GM13976 (cell line): ENCODE measurements at regions not wholly inside any gene's neighbourhood (a gene's known extent, or its start where the extent isn't known, plus 50 kb on each side); places are given as distances from the start of the nearest gene placed in this dataset.
A peak's percentile ranks its signal among the peaks of the same experiment; 100 is the strongest.

ENCODE experiments used
- DNase-seq: peaks from one replicate; pipeline ENCODE4 v3.0.0; 2012; ENCODE audit warnings: low spot score
- in situ Hi-C: fragments of 300-500 bp; cut with MboI; formaldehyde crosslinking; loops from one replicate; pipeline ENCODE4 v1.12.0; 2022; ENCODE audit warnings: low sequenced_read_pairs, mixed read lengths, inconsistent platforms; ENCODE audit not compliant: unreplicated experiment
- TF ChIP-seq, protein P1 (sequence below): IDR thresholded peaks from 2 replicates; pipeline ENCODE4 v1.5.1; 2012; ENCODE audit warnings: borderline replicate concordance, mild to moderate bottlenecking; ENCODE audit not compliant: insufficient read depth; ENCODE audit errors: extremely low read depth, missing control alignments, control extremely low read depth

DNA sequence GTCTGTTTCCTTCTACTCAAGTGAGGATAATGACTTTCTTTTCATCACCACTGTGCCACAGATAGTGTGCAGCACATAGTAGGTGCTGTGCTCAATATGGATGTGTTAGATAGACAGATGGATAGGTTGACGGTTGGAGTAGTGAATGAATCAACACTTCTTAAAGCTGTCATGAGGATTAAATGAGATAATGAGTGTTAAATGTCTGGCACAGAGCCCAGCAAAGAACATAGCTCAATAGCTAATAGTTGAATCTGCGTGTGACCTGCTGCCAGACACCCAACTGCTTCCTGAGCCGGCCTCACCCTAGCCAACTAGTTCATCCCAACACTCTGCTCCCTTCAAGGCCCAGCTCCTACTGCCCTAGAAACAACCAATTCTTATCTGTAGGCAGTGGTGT lies 67.7 kb upstream of the PJA1 start:
- in situ Hi-C loops = no loop called here
- no peak for DNase-seq

DNA sequence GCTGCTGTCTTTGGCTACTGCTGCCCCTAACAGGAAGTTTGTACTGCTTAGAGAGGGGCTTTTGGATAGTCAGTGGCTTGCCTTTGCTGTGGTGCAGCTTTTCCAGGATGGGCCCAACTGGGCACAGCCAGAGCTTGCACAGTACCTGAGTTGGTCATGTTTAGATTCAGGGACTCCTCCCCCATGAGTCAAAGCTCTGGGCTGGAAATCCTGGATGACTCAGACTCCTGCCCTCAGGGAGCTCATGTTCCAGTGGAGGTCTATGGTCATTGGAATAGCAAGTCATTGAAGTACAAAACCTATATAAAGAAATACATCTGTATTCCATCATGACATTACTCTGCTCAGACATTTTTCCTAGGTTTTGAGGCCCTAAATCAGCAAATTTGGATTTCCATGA lies 66.7 kb upstream of the PJA1 start:
- no peak for DNase-seq
- TF ChIP-seq, protein P1, sequence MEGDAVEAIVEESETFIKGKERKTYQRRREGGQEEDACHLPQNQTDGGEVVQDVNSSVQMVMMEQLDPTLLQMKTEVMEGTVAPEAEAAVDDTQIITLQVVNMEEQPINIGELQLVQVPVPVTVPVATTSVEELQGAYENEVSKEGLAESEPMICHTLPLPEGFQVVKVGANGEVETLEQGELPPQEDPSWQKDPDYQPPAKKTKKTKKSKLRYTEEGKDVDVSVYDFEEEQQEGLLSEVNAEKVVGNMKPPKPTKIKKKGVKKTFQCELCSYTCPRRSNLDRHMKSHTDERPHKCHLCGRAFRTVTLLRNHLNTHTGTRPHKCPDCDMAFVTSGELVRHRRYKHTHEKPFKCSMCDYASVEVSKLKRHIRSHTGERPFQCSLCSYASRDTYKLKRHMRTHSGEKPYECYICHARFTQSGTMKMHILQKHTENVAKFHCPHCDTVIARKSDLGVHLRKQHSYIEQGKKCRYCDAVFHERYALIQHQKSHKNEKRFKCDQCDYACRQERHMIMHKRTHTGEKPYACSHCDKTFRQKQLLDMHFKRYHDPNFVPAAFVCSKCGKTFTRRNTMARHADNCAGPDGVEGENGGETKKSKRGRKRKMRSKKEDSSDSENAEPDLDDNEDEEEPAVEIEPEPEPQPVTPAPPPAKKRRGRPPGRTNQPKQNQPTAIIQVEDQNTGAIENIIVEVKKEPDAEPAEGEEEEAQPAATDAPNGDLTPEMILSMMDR = no peak
- in situ Hi-C loops = no loop called here

More for the DNA sequence above, 67.7 kb upstream of the PJA1 start:
- TF ChIP-seq, protein P1 = no peak

DNA sequence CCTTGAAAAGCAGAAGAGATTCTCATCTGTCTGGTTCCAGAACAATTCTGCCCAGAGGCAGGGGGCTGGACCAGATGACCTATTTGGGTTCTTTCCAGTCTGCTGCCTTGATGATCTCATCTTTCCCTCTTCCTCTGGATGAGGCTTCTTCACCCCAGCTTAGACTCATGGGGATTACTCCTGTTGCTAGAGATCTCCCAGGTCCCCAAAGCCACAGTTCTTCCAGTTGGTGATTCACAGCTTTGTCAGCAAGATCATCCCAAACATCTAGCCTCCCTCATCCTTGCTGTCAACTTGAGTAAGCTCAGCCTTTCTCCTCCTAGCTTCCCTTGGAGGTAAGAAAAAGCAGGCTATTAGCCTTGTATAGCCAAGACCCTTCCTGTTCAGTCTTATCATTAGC lies 64.2 kb upstream of the PJA1 start:
- DNase-seq = no peak
- TF ChIP-seq, protein P1 = no peak
- in situ Hi-C loops = loop anchor here (10.0 kb wide), 1 partner anchor 405 kb away; the partner anchor contains the start of gene EFNB1

DNA sequence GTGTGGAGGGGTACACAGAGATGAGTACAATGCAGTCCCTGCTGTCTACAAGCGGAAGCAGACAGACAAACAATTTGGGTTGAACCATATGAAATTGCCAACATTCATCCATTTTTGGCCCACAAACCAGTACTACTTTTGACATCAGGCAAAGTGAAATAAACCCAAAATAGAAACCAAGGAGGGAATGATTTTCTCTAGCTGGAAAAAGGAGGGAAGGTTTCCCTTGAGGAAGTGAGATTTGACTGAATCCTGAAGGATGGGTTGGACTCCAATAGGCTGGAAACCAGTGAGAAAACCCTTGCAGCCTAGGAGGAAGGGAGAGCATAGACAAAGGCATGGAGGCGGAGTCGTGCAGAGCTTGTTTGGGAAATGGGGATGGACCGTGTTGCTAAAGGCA lies 63.5 kb upstream of the PJA1 start:
- no peak for DNase-seq
- TF ChIP-seq, protein P1 = no peak
- in situ Hi-C loops = loop anchor here (10.0 kb wide), 1 partner anchor 404 kb away; the partner anchor contains the start of gene EFNB1

DNA sequence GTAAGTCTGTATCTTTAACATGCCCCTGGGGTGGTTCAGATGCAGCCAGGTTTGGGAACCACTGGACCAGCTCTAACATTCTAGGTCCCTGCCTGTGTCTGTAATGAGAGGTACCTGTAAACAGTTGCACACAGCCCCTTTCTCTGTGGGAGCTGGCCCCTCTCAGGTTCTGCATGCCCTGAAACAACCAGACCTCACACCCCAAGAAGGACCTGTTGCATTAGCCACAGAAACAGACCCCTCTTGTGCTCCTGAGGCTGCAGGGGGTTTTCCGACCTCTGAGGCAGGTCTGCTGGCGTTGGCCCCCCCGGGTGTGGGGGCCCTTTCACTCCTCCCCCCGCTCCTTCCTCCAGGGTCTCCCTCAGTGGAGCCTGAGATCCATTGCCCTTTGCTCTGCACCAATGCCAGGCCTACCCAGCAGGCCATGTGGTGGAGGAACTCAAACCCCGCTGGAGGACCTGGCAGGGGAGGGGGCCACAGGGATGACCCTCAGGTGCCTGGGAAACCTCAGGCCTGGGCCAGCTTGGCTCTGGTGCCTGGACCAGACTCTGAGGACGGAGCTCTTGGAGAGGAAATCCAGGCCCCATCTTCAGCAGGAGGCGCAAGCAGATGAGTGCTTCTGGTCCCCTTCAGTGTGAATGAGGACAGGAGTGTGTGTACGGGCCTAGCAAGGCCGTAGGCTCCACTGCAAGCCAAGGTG lies 61.4 kb upstream of the PJA1 start:
- TF ChIP-seq, protein P1 = no peak
- in situ Hi-C loops = loop anchor here (10.0 kb wide), 1 partner anchor 402 kb away; the partner anchor contains the start of gene EFNB1
- no peak for DNase-seq

DNA sequence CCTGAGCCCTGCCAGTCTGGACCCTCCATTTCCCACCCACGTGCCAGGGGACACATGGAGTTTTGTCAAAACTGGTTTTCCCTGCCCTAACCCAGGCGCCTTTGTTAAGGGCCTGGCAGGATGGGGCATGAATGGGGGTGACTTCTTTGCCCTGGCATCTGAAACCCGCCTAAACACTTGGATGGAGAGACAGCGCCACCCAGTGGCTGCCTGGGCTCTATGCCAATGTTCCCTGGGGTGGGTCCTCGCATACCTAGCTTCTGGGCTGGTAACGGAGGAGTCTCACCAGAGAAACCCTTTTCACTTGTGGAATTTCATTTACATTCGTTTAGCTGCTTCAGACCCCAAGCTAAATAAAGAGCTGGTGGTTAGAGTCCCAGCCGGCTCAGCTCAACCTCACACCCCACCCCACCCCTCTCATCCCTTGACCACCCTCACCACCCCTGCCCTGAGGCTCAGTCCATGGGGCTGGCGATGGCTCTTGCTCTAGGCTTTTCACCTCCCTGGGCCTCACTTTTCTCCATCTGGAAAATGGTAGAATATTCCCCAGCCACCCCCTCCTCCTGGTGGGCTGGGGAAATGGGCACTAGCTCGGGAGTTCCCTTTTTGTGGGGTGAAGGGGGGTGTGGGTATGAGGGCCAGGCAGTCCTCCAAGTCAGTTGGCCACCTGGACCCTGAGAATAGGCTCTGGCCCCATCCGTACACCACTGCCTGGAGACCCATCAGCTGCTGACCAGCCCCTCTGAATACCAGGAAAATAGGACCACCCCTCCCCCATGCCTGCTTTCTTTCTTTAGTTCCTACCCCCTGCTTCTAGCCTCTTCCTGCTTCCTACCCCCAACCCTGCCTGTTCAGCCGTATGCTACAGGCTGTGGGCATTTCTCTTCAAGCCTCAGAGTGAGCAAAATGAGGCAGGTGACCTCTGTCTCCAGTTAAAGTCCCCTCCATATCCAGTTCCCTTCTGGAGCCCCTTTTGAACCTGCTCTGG lies 57.1 kb upstream of the PJA1 start:
- TF ChIP-seq, protein P1 = peak; percentile 64
- in situ Hi-C loops = loop anchor here (10.0 kb wide), 1 partner anchor 398 kb away; the partner anchor contains the start of gene EFNB1
- DNase-seq = peak; percentile 78
